ENCODE measurements at regions not wholly inside any gene's neighbourhood (a gene's known extent, or its start where the extent isn't known, plus 50 kb on each side); places are given as distances from the start of the nearest gene placed in this dataset.

DNA sequence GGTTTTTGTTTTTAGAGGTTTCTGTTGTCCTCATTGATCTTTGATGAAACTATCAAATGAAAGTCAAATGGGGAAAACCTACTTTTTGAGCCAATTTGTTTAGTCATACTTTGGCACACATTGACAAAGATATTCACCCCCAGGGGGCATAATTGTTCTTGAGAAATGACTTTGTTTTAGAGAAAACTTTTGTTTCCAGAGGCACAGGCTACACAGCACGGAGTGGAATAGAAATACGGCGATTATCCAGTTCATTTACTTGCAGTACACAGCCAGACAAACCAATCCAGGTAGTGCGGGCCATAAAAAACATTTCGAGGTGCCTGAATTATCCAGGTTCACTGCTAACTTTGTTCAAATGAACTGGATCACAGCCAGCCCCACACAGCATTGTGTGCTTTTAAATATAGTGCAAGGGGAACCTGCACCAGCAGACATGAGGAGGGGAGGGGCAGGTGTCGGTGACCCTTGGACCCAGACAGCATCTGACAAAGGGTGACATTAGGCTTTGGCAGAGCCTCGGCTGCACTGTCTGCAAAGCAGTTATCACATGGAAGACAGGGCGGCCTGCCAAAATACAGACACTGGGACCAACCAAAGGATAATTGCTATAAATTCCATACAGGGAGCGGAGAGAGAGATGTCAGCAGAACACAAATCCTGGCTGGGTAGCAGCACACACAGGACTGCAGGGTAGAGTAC lies 179.6 kb upstream of the NOCT start:
- no peak for TF ChIP-seq SUZ12 (IDR thresholded peaks at IDR 0.05; ENCODE audit: extremely low read depth, insufficient read depth, insufficient read length)
- TF ChIP-seq ZNF274 (IDR thresholded peaks at IDR 0.05; ENCODE audit: low read depth, low read length): no peak
- TF ChIP-seq YY1 (IDR thresholded peaks at IDR 0.05; ENCODE audit: insufficient read depth, insufficient read length): no peak
